Fibroblast of skin of back (primary cell): ENCODE measurements at regions not wholly inside any gene's neighbourhood (a gene's known extent, or its start where the extent isn't known, plus 50 kb on each side); places are given as distances from the start of the nearest gene placed in this dataset.

Source experiments
- DNase-seq: peaks from one replicate; pipeline ENCODE4 v3.0.0-alpha.2; 2013

GRCh38 chr2:129336276-129336675 lies 643.2 kb upstream of the RAB6C start:
- no peak for DNase-seq

- DNase-seq, result no peak
Observed at GRCh38 chr2:129337076-129337475, 642.4 kb upstream of the RAB6C start.

- no peak for DNase-seq
Observed at GRCh38 chr2:129345540-129345939, 633.9 kb upstream of the RAB6C start.

- DNase-seq, result no peak
Observed at GRCh38 chr2:129347486-129348217, 631.8 kb upstream of the RAB6C start.

GRCh38 chr2:129354631-129355030 lies 624.8 kb upstream of the RAB6C start:
- no peak for DNase-seq

- DNase-seq, result no peak
Observed at GRCh38 chr2:129361688-129362087, 617.8 kb upstream of the RAB6C start.

GRCh38 chr2:129366263-129366662 lies 613.2 kb upstream of the RAB6C start:
- no peak for DNase-seq

- no peak for DNase-seq
Observed at GRCh38 chr2:129367107-129367506, 612.4 kb upstream of the RAB6C start.

- no peak for DNase-seq
Observed at GRCh38 chr2:129369437-129369836, 610.0 kb upstream of the RAB6C start.

- no peak for DNase-seq
Observed at GRCh38 chr2:129374452-129374851, 605.0 kb upstream of the RAB6C start.

- DNase-seq, result no peak
Observed at GRCh38 chr2:129375632-129376425, 603.6 kb upstream of the RAB6C start.

GRCh38 chr2:129376426-129377077 lies 602.9 kb upstream of the RAB6C start:
- DNase-seq, result no peak

- no peak for DNase-seq
Observed at GRCh38 chr2:129377078-129377469, 602.4 kb upstream of the RAB6C start.

GRCh38 chr2:129378186-129378585 lies 601.3 kb upstream of the RAB6C start:
- no peak for DNase-seq

GRCh38 chr2:129379411-129379810 lies 600.1 kb upstream of the RAB6C start:
- no peak for DNase-seq

- no peak for DNase-seq
Observed at GRCh38 chr2:129381789-129382188, 597.7 kb upstream of the RAB6C start.

- no peak for DNase-seq
Observed at GRCh38 chr2:129388870-129389269, 590.6 kb upstream of the RAB6C start.

GRCh38 chr2:129393816-129394215 lies 585.6 kb upstream of the RAB6C start:
- DNase-seq, result no peak

GRCh38 chr2:129396980-129397599 lies 582.4 kb upstream of the RAB6C start:
- DNase-seq, result peak; percentile 26

GRCh38 chr2:129400826-129401225 lies 578.6 kb upstream of the RAB6C start:
- DNase-seq, result no peak

- DNase-seq, result no peak
Observed at GRCh38 chr2:129402076-129402475, 577.4 kb upstream of the RAB6C start.

- no peak for DNase-seq
Observed at GRCh38 chr2:129404000-129404685, 575.3 kb upstream of the RAB6C start.

GRCh38 chr2:129408570-129408969 lies 570.9 kb upstream of the RAB6C start:
- no peak for DNase-seq
